ENCODE measurements at regions not wholly inside any gene's neighbourhood (a gene's known extent, or its start where the extent isn't known, plus 50 kb on each side); places are given as distances from the start of the nearest gene placed in this dataset.

DNA sequence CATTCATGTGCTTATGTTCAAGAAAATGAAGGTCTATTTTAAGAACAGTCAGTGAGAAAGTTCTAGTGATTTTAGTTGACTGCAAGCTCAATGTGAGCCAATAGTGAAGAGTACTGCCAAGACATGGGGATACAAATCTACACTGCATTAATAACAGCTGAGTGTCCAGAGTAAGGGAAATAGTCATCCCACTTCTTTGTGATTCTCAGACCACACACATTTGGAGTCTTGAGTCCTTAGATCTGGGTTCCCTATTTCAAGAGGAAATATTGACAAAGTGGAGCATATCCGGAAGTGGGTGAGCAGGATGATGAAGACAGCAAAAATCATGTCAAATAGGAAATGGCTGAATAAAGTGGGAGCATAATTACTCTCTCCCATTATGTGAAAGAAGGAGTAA is 171.1 kb downstream of the LARP7 start:
- no peak for TF ChIP-seq POLR2A (IDR thresholded peaks at IDR 0.05)
- TF ChIP-seq, protein P1, sequence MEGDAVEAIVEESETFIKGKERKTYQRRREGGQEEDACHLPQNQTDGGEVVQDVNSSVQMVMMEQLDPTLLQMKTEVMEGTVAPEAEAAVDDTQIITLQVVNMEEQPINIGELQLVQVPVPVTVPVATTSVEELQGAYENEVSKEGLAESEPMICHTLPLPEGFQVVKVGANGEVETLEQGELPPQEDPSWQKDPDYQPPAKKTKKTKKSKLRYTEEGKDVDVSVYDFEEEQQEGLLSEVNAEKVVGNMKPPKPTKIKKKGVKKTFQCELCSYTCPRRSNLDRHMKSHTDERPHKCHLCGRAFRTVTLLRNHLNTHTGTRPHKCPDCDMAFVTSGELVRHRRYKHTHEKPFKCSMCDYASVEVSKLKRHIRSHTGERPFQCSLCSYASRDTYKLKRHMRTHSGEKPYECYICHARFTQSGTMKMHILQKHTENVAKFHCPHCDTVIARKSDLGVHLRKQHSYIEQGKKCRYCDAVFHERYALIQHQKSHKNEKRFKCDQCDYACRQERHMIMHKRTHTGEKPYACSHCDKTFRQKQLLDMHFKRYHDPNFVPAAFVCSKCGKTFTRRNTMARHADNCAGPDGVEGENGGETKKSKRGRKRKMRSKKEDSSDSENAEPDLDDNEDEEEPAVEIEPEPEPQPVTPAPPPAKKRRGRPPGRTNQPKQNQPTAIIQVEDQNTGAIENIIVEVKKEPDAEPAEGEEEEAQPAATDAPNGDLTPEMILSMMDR (IDR thresholded peaks at IDR 0.05), result no peak

Measured in adrenal gland (tissue), 5 donors.